ENCODE measurements at regions not wholly inside any gene's neighbourhood (a gene's known extent, or its start where the extent isn't known, plus 50 kb on each side); places are given as distances from the start of the nearest gene placed in this dataset.

DNA sequence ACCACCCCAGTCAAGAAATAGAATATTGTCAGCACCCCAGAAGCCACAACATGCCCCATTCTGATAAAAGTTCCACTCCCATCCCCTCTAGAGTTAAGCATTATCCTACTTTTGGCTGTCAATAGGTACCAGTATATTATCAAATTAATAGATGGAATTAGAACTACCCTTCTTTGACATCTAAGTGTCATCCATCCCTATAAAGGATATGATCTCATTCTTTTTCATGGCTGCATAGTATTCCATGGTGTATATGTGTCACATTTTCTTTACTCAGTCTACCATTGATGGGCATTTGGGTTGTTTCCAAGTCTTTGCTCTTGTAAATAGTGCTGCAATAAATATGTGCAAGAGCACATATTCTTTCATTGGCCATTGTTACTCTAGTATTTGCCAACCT lies 246.2 kb downstream of the SEC23A start:
- Histone ChIP-seq H3K27ac (no peak overlapping the region), H3K4me3 (no peak overlapping the region), H3K9me3 (no peaks in the 10 kb centered on the region), H3K27me3 (ENCODE audit: low read depth) (no peaks in the 10 kb centered on the region), H3K36me3 (no peaks in the 10 kb centered on the region), H3K4me1 (no peaks in the 10 kb centered on the region)
- intact Hi-C loops (cut with DNase I), result no loop called here
- DNase-seq (no peak), ATAC-seq (no peak)
- TF ChIP-seq, protein P1, sequence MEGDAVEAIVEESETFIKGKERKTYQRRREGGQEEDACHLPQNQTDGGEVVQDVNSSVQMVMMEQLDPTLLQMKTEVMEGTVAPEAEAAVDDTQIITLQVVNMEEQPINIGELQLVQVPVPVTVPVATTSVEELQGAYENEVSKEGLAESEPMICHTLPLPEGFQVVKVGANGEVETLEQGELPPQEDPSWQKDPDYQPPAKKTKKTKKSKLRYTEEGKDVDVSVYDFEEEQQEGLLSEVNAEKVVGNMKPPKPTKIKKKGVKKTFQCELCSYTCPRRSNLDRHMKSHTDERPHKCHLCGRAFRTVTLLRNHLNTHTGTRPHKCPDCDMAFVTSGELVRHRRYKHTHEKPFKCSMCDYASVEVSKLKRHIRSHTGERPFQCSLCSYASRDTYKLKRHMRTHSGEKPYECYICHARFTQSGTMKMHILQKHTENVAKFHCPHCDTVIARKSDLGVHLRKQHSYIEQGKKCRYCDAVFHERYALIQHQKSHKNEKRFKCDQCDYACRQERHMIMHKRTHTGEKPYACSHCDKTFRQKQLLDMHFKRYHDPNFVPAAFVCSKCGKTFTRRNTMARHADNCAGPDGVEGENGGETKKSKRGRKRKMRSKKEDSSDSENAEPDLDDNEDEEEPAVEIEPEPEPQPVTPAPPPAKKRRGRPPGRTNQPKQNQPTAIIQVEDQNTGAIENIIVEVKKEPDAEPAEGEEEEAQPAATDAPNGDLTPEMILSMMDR (IDR thresholded peaks at IDR 0.05), result no peak

DNA sequence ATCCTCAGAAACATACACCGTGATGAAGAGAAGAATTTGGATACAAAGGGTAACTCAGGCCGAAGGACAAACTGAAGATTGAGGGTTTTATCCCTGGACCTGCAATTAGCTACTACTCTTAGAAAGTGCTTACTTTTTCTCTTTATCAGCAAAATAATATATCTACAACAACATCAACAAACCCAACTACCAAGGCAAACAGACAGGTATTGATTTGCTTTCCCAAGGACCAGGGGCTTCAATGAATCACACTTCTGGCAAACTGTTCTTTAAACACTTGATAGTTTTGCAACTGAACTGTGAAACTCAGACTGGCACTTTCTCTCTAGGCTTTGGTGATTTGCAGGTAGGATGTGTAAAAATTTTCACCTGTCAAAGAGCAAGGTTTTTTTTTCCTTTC lies 247.5 kb downstream of the SEC23A start:
- TF ChIP-seq, protein P1 (IDR thresholded peaks at IDR 0.05), result no peak
- intact Hi-C loops (cut with DNase I), result no loop called here

DNA sequence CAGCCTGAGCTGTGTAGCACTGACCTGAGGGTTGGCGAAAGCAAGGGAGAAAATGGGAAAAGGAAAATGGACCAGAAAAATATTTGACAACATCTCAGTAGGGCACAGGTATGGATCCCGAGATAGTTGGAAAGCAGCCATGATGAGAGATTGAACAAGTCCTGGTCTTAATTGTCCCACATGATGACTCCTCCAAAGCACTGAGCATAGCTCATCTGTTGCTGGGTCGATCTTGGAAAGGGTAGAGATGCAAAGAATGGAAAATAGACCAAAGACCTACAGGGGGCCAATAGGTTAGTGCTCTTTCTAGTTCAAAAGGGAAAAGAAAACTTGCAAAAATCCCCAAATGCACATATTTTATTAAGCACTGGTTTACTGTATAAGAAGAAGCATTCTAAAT lies 251.9 kb downstream of the SEC23A start:
- no peak for ATAC-seq
- Histone ChIP-seq H3K27me3 (ENCODE audit: low read depth) (no peaks in the 10 kb centered on the region), H3K4me1 (no peaks in the 10 kb centered on the region), H3K9me3 (no peaks in the 10 kb centered on the region), H3K27ac (no peak overlapping the region), H3K4me3 (no peak overlapping the region), H3K36me3 (no peaks in the 10 kb centered on the region)
- intact Hi-C loops (cut with DNase I), result no loop called here
- DNase-seq, result no peak
- TF ChIP-seq, protein P1 (IDR thresholded peaks at IDR 0.05), result no peak

More for the DNA sequence above, 247.5 kb downstream of the SEC23A start:
- Histone ChIP-seq H3K4me1 (no peaks in the 10 kb centered on the region), H3K27ac (no peak overlapping the region), H3K27me3 (ENCODE audit: low read depth) (no peaks in the 10 kb centered on the region), H3K9me3 (no peaks in the 10 kb centered on the region), H3K4me3 (no peak overlapping the region), H3K36me3 (no peaks in the 10 kb centered on the region)
- no peak for DNase-seq
- ATAC-seq, result no peak

DNA sequence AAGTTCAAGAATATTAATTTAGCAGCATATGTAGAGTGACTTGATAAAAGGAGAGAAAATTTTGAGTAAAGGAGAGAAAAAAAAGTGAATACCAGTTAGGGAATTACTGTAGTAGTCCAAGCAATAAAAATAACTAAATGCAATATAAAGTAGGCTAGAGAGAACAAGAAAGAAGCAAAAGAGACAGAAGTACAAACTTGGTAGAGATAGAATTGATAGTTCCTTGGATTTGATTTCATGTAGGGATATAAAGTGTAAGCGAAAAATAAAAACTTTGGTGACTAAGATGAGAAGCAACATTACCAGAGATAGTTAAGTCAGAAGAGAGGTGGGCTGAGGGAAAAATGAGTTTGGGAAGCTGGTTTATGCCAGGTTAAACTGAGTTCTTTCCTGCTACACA lies 252.4 kb downstream of the SEC23A start:
- Histone ChIP-seq H3K27me3 (ENCODE audit: low read depth) (no peaks in the 10 kb centered on the region), H3K9me3 (no peaks in the 10 kb centered on the region), H3K36me3 (no peaks in the 10 kb centered on the region), H3K4me3 (no peak overlapping the region), H3K4me1 (no peaks in the 10 kb centered on the region), H3K27ac (no peak overlapping the region)
- TF ChIP-seq, protein P1 (IDR thresholded peaks at IDR 0.05), result no peak
- intact Hi-C loops (cut with DNase I), result no loop called here
- ATAC-seq (no peak), DNase-seq (no peak)

DNA sequence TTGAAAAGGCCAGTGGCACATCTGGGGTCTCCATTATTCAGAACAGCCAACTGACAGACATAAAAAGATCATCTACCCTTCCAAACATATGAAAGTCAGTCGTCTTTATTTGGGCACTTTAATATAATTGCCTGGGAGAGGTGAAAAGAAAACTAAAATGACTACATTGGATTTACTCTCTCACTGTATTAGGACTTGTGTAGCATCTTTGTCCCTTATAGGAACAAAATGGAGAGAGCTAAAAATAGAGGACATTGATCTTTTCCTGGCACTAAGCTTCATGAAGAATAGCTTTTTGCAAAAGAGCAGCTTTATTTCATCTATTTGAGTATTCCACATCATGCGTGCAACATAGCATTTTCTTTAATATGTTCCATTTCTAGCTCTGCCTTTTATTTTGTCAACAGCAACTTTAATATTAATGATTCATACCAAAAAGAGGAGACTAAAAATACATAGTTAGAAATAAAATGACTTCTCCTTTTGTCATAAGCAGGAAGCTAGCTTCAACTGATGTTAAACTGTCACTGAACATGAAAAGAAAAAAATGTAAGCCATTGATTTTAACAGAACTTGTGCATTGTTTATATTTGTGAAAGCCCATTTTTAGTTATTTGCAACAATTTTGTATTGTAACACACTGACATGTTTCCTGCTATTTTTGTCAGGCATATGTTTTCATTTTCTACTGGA lies 254.6 kb downstream of the SEC23A start:
- no peaks in the 10 kb centered on the region for H3K9me3 ChIP-seq
- TF ChIP-seq, protein P1 (IDR thresholded peaks at IDR 0.05), result no peak
- DNase-seq, result no peak
- H3K36me3 ChIP-seq, result no peaks in the 10 kb centered on the region
- intact Hi-C loops (cut with DNase I), result no loop called here
- H3K4me1 ChIP-seq, result no peaks in the 10 kb centered on the region
- no peak overlapping the region for H3K27ac ChIP-seq
- ATAC-seq, result no peak
- H3K4me3 ChIP-seq, result no peak overlapping the region
- H3K27me3 ChIP-seq (ENCODE audit: low read depth), result no peaks in the 10 kb centered on the region
